ENCODE measurements at regions not wholly inside any gene's neighbourhood (a gene's known extent, or its start where the extent isn't known, plus 50 kb on each side); places are given as distances from the start of the nearest gene placed in this dataset.
"Not testable (repeated sequence)": the region's sequence is repeated elsewhere in the genome, so short reads cannot be mapped to it uniquely, and the experiment has no call there.

DNA sequence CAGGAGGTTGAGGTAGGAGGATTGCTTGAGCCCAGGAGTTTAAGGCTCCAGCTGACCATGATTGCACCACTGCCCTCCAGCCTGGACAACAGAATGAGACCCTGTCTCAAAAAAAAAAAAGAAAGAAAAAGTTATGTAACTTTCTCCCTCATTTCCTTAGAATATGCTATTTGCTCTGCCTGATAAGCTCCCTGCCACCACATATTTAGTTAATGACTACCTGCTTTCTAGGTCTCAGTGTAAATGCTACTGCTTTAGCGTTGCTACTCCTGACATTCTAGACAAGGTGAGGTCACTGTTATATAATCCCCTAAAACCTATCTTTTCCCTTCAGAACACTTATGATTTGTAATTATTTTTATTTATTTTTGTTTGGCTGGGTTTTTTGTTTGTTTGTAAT lies 86.3 kb upstream of the AMN1 start:
- Histone ChIP-seq H3K79me2 (ENCODE audit: insufficient read depth, low read length) (no peaks in the 10 kb centered on the region), H3K36me3 (ENCODE audit: insufficient read depth, low read length) (no peaks in the 10 kb centered on the region), H2AFZ (ENCODE audit: low read length) (no peak overlapping the region), H3K9ac (ENCODE audit: low read length) (no peak overlapping the region), H3K27me3 (ENCODE audit: insufficient read depth, low read length) (no peaks in the 10 kb centered on the region), H3K27ac (ENCODE audit: low read depth, low read length, poor library complexity, severe bottlenecking) (no peak overlapping the region), H3F3A (ENCODE audit: insufficient read depth, low read length) (no peaks in the 10 kb centered on the region), H4K20me1 (ENCODE audit: insufficient read depth, low read length) (no peaks in the 10 kb centered on the region), H3K4me1 (ENCODE audit: insufficient read depth, low read length, severe bottlenecking) (peaks cover 12% of the 10 kb centered on the region), H3K9me2 (ENCODE audit: low read depth, low read length) (no peaks in the 10 kb centered on the region), H3K4me3 (ENCODE audit: low read depth, low read length, poor library complexity, severe bottlenecking) (no peak overlapping the region), H3K9me3 (ENCODE audit: low read length) (no peaks in the 10 kb centered on the region), H3K4me2 (ENCODE audit: low read length) (no peak overlapping the region)
- no peak for TF ChIP-seq EZH2 (IDR thresholded peaks at IDR 0.05; ENCODE audit: borderline replicate concordance, low read length)
- TF ChIP-seq, protein P1, sequence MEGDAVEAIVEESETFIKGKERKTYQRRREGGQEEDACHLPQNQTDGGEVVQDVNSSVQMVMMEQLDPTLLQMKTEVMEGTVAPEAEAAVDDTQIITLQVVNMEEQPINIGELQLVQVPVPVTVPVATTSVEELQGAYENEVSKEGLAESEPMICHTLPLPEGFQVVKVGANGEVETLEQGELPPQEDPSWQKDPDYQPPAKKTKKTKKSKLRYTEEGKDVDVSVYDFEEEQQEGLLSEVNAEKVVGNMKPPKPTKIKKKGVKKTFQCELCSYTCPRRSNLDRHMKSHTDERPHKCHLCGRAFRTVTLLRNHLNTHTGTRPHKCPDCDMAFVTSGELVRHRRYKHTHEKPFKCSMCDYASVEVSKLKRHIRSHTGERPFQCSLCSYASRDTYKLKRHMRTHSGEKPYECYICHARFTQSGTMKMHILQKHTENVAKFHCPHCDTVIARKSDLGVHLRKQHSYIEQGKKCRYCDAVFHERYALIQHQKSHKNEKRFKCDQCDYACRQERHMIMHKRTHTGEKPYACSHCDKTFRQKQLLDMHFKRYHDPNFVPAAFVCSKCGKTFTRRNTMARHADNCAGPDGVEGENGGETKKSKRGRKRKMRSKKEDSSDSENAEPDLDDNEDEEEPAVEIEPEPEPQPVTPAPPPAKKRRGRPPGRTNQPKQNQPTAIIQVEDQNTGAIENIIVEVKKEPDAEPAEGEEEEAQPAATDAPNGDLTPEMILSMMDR (IDR thresholded peaks at IDR 0.05; ENCODE audit: low read length): no peak

DNA sequence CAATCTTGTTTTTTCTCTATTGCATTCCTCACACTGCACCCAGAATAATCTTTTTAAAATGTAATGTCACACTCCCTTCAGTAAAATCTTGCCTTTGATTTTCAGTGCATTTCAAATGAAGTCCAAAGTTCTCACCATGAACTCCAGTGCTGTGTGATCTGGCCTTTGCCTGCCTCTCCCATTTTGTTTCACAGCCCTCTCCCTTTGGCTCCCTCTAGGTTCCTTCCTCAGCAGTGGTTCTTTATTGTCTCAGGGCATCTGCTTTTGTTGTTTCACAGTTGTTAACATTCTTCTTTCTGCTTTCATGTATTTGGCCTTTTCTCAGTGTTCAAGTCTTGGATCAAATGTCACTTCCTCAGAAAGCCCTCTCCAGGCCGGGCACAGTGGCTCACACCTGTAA lies 84.5 kb upstream of the AMN1 start:
- Histone ChIP-seq H3K27ac (ENCODE audit: low read depth, low read length, poor library complexity, severe bottlenecking) (peak overlapping the region; percentile 41), H3K4me3 (ENCODE audit: low read depth, low read length, poor library complexity, severe bottlenecking) (no peak overlapping the region), H3K36me3 (ENCODE audit: insufficient read depth, low read length) (no peaks in the 10 kb centered on the region), H2AFZ (ENCODE audit: low read length) (no peak overlapping the region), H3K27me3 (ENCODE audit: insufficient read depth, low read length) (no peaks in the 10 kb centered on the region), H4K20me1 (ENCODE audit: insufficient read depth, low read length) (no peaks in the 10 kb centered on the region), H3K4me2 (ENCODE audit: low read length) (no peak overlapping the region), H3K79me2 (ENCODE audit: insufficient read depth, low read length) (no peaks in the 10 kb centered on the region), H3F3A (ENCODE audit: insufficient read depth, low read length) (no peaks in the 10 kb centered on the region), H3K9me3 (ENCODE audit: low read length) (no peaks in the 10 kb centered on the region), H3K9ac (ENCODE audit: low read length) (no peak overlapping the region), H3K4me1 (ENCODE audit: insufficient read depth, low read length, severe bottlenecking) (peaks cover 25% of the 10 kb centered on the region), H3K9me2 (ENCODE audit: low read depth, low read length) (no peaks in the 10 kb centered on the region)
- TF ChIP-seq, protein P1 (IDR thresholded peaks at IDR 0.05; ENCODE audit: low read length): peak; percentile 20; the same call in 1 of the 2 replicates
- TF ChIP-seq EZH2 (IDR thresholded peaks at IDR 0.05; ENCODE audit: borderline replicate concordance, low read length): no peak

DNA sequence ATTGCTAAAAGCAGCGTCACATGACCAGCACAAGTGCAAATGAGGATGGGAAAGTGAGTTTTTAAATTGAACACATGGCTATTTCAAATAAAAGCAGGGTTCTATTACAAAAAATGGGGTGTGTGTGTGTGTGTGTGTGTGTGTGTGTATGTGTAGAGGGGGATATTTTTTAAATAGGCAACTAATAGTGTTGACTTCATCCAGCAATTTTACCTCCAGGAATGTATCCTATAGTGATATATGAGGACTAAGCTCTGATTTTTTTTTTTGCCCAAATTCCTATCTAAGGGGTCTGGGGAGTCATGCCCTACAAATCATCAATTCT lies 78.9 kb upstream of the AMN1 start:
- H4K20me1 ChIP-seq (ENCODE audit: insufficient read depth, low read length): no peaks in the 10 kb centered on the region
- no peaks in the 10 kb centered on the region for H3K27me3 ChIP-seq (ENCODE audit: insufficient read depth, low read length)
- 0 out of 2 replicates have a peak, but pooled peaks cover 3% of the 10 kb centered on the region for H3F3A ChIP-seq (ENCODE audit: insufficient read depth, low read length)
- H3K4me3 ChIP-seq (ENCODE audit: low read depth, low read length, poor library complexity, severe bottlenecking): peak overlapping the region; percentile 53
- no peaks in the 10 kb centered on the region for H3K9me3 ChIP-seq (ENCODE audit: low read length)
- H3K36me3 ChIP-seq (ENCODE audit: insufficient read depth, low read length): no peaks in the 10 kb centered on the region
- H3K79me2 ChIP-seq (ENCODE audit: insufficient read depth, low read length): no peaks in the 10 kb centered on the region
- no peak for TF ChIP-seq EZH2 (IDR thresholded peaks at IDR 0.05; ENCODE audit: borderline replicate concordance, low read length)
- TF ChIP-seq, protein P1 (IDR thresholded peaks at IDR 0.05; ENCODE audit: low read length): no peak
- H3K4me1 ChIP-seq (ENCODE audit: insufficient read depth, low read length, severe bottlenecking): peaks cover 46% of the 10 kb centered on the region
- peak overlapping the region; percentile 97 for H3K27ac ChIP-seq (ENCODE audit: low read depth, low read length, poor library complexity, severe bottlenecking)
- H3K4me2 ChIP-seq (ENCODE audit: low read length): peak overlapping the region; percentile 68
- H3K9me2 ChIP-seq (ENCODE audit: low read depth, low read length): no peaks in the 10 kb centered on the region
- H2AFZ ChIP-seq (ENCODE audit: low read length): no peak overlapping the region
- H3K9ac ChIP-seq (ENCODE audit: low read length): peak overlapping the region; percentile 80

DNA sequence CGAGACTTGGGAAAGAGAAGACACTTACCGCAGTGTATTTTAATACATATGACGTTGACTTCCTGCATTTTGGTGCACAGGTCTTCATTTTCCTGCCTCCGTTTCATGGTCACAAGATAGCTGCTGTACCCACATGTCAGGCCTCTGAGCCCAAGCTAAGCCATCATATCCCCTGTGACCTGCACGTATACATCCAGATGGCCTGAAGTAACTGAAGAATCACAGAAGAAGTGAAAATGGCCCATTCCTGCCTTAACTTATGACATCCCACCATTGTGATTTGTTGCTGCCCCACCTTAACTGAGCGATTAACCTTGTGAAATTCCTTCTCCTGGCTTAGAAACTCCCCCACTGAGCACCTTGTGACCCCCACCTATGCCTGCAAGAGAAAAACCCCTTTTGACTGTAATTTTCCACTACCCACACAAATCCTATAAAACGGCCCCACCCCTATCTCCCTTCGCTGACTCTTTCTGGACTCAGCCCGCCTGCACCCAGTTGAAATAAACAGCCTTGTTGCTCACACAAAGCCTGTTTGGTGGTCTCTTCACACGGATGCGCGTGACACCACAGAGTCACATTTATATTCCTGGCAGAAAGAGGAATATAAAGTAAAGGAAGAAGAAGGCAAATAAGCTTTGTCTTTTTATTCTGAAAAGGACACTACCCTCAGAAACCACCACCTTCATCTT lies 78.4 kb upstream of the AMN1 start:
- H3K27ac ChIP-seq (ENCODE audit: low read depth, low read length, poor library complexity, severe bottlenecking): peak overlapping the region; percentile 97
- not testable (repeated sequence) for H3F3A ChIP-seq (ENCODE audit: insufficient read depth, low read length); H3K27me3 ChIP-seq (ENCODE audit: insufficient read depth, low read length); H3K9me2 ChIP-seq (ENCODE audit: low read depth, low read length); H3K9me3 ChIP-seq (ENCODE audit: low read length); H3K79me2 ChIP-seq (ENCODE audit: insufficient read depth, low read length); H3K36me3 ChIP-seq (ENCODE audit: insufficient read depth, low read length); H4K20me1 ChIP-seq (ENCODE audit: insufficient read depth, low read length); H2AFZ ChIP-seq (ENCODE audit: low read length)
- H3K4me2 ChIP-seq (ENCODE audit: low read length): peak overlapping the region; percentile 68
- peaks cover 50% of the 10 kb centered on the region for H3K4me1 ChIP-seq (ENCODE audit: insufficient read depth, low read length, severe bottlenecking)
- peak overlapping the region; percentile 53 for H3K4me3 ChIP-seq (ENCODE audit: low read depth, low read length, poor library complexity, severe bottlenecking)
- peak overlapping the region; percentile 80 for H3K9ac ChIP-seq (ENCODE audit: low read length)

DNA sequence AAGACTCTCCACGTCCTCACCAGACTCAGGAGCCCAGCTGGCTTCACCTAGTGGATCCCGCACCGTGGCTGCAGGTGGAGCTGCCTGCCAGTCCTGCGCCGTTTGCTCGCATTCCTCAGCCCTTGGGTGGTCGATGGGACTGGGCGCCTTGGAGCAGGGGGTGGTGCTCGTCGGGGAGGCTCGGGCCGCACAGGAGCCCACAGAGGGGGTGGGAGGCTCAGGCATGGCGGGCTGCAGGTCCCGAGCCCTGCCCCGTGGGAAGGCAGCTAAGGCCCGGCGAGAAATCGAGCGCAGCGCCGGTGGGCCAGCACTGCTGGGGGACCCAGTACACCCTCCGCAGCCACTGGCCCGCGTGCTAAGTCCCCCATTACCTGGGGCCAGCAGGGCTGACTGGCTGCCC lies 76.9 kb upstream of the AMN1 start:
- not testable (repeated sequence) for H3K9me3 ChIP-seq (ENCODE audit: low read length); H3K9ac ChIP-seq (ENCODE audit: low read length); H3F3A ChIP-seq (ENCODE audit: insufficient read depth, low read length); H3K9me2 ChIP-seq (ENCODE audit: low read depth, low read length); H3K27ac ChIP-seq (ENCODE audit: low read depth, low read length, poor library complexity, severe bottlenecking); H3K36me3 ChIP-seq (ENCODE audit: insufficient read depth, low read length); H2AFZ ChIP-seq (ENCODE audit: low read length); H4K20me1 ChIP-seq (ENCODE audit: insufficient read depth, low read length); H3K4me2 ChIP-seq (ENCODE audit: low read length); H3K4me3 ChIP-seq (ENCODE audit: low read depth, low read length, poor library complexity, severe bottlenecking); H3K79me2 ChIP-seq (ENCODE audit: insufficient read depth, low read length); H3K27me3 ChIP-seq (ENCODE audit: insufficient read depth, low read length)
- peaks cover 44% of the 10 kb centered on the region for H3K4me1 ChIP-seq (ENCODE audit: insufficient read depth, low read length, severe bottlenecking)
